ENCODE measurements at regions not wholly inside any gene's neighbourhood (a gene's known extent, or its start where the extent isn't known, plus 50 kb on each side); places are given as distances from the start of the nearest gene placed in this dataset.

DNA sequence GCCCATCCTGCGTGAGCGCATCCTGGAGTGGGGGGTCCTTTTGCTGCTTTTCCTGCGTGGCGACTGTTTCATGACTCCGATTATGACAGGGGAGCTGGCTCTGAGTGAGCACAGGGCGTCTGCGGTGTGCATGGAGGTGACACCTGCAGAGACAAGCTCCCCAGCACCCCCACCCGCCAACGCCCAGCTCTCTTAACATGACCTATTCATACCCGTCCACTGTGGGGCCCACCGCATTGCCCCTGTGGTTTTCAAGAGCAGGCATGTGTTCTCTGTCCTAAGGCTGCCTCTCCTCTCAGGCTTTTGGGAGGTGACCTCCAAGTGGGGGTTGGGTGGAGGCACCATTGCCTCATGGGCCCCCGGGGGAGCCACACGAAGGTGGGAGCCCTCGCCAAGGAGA, 500.7 kb downstream of the TCERG1L start:
- DNase-seq: no peak
- intact Hi-C loops (cut with DNase I): no loop called here

GRCh38 chr10:130812381-130813148, 499.0 kb downstream of the TCERG1L start:
- intact Hi-C loops (cut with DNase I): no loop called here
- DNase-seq: no peak

- peak in 1 of 42 donors; percentile 20 for DNase-seq
- intact Hi-C loops (cut with DNase I): no loop called here
Observed at GRCh38 chr10:130814610-130815009, 496.9 kb downstream of the TCERG1L start.

DNA sequence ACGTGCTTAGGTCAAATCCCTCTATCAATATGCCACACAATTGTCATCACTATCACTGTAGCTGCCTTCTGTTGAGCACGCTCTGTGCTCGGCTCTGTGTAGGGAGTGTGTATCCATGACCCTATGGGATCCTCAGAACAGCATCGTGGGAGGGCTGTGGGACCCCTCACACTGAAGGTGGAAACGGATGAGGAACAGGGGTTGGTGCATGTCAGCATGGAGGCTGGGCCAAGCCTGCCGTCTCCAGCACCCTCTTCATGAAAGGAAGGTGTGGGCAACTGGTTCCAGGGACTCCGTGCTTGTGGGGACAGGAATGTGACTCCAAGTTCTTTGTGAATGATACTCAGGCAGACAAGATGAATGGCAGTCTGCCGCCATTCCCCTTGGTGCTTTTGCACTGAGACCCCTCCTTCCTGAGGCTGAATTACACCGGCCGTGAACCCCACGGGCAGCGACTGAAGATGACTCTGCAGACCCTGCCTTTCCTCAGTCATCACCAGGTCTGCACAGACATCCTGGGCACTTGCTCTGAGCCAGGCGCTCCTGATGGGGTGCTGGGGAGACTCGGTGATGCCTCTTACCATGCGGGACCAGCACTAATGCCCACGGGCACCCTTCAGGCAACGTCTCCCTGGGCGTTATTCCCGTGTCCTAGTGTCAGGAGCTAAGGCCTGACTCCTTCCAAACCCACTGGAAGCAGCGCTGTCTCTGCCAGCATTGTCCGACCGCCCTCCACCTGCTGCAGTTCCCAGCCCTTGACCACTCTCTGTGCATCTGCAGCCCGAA, 495.2 kb downstream of the TCERG1L start:
- intact Hi-C loops (cut with DNase I): no loop called here
- DNase-seq: no peak

GRCh38 chr10:130817046-130817624, 494.4 kb downstream of the TCERG1L start:
- intact Hi-C loops (cut with DNase I): no loop called here

DNA sequence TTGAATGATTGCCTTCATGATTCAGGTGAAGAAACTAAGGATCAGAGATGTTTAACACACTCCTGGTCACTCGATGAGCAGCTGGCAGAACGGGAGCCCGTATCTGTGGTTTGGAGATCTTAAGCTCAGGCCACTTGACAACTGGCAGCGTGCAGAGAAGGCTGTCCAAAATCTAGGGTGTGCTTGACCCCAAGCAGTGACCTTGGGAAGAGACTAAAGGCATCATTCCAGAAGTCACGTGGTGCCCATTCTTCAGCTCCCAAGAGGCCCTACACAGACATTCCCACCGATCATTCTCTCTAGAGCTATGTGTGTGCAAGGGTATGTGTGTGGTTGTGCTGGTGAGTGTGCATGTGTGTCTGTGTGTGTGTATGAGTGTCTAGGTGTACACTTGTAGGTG, 493.8 kb downstream of the TCERG1L start:
- no peak for DNase-seq
- intact Hi-C loops (cut with DNase I): no loop called here

More at GRCh38 chr10:130817046-130817624, 494.4 kb downstream of the TCERG1L start:
- peak in 3 of 42 donors; percentile 5 to 12 (median 5) for DNase-seq

DNA sequence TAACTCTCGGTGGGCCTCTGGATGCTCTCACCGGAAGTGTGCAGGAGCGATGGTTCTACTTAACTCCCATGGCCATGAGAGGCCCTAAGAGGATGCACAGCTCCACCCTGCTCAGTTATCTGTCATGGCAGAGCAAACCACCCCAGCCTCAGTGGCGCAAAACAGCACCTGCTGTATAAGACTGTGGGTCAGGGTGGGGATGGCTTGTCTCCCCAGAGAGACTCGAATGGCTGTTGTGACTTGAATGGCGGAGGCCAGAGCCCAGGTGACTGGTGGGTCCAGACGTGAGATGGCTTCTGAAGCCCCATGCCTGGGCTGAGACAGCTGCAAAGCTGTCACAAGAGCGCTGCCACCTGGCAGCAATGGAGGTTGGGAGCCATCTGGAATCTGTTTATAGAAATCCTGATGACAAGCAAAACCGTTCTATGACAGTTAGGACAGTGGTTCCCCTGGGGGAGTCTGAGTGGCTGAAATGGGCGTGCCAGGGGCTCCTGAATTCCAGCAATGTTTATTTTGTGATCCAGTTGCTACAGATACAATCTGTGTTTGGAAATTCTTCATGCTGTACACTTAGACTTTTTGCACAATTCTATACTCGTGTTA, 490.5 kb downstream of the TCERG1L start:
- intact Hi-C loops (cut with DNase I): no loop called here
- peak in 1 of 42 donors; percentile 27 for DNase-seq

- DNase-seq: no peak
- intact Hi-C loops (cut with DNase I): no loop called here
Observed at GRCh38 chr10:130824230-130825014, 487.1 kb downstream of the TCERG1L start.

DNA sequence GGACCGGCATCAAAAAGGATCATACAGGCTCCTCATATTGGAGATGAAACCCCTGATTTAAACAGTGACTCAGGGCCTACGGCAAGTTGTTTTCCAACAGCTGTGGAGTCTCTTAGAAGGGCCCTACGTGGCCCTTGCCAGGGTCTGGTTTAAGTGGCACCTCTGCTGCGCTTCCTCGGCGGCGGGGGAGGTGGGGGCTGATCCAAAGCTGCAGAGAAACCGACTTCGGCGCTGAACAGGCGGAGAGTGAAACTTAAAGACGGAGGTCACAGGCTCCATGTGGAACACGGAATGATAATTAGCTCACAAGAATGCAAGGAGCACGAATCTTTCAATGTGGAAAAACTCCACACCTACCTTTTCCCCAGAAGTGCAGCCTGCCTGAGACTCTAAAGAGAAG, 477.9 kb downstream of the TCERG1L start:
- DNase-seq: peak in 35 of 42 donors; percentile 6 to 76 (median 41)
- intact Hi-C loops (cut with DNase I): no loop called here

GRCh38 chr10:130834170-130834569, 477.4 kb downstream of the TCERG1L start:
- intact Hi-C loops (cut with DNase I): no loop called here
- DNase-seq: no peak

- intact Hi-C loops (cut with DNase I): no loop called here
- no peak for DNase-seq
Observed at GRCh38 chr10:130834573-130834972, 476.9 kb downstream of the TCERG1L start.

GRCh38 chr10:130835068-130835467, 476.5 kb downstream of the TCERG1L start:
- intact Hi-C loops (cut with DNase I): no loop called here
- DNase-seq: no peak

- DNase-seq: no peak
- intact Hi-C loops (cut with DNase I): no loop called here
Observed at GRCh38 chr10:130836344-130836743, 475.2 kb downstream of the TCERG1L start.

- intact Hi-C loops (cut with DNase I): no loop called here
- peak in 1 of 42 donors; percentile 12 for DNase-seq
Observed at GRCh38 chr10:130843051-130843653, 468.4 kb downstream of the TCERG1L start.

DNA sequence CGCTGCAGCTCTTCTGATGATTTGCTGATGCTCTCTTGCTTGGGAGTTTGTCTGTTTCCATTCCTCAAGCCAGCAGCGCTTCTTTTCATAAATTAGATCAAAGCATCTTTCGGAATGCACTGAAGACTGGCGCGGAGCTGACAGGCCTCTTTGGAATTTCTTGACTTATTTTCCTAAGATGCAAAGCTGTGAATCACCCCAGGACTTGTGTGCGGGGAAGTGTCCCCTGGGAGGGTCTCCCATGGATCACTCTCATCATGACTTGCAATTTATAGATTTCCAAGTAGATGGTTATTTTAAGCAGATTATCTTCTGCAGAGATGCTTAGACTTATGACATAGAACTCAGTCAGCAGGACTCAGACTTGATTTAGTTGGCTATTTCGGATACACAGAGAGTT, 467.2 kb downstream of the TCERG1L start:
- intact Hi-C loops (cut with DNase I): no loop called here
- DNase-seq: peak in 1 of 42 donors; percentile 13

GRCh38 chr10:130847170-130847569, 464.4 kb downstream of the TCERG1L start:
- intact Hi-C loops (cut with DNase I): no loop called here
- no peak for DNase-seq

GRCh38 chr10:130848855-130849254, 462.7 kb downstream of the TCERG1L start:
- DNase-seq: no peak
- intact Hi-C loops (cut with DNase I): no loop called here

DNA sequence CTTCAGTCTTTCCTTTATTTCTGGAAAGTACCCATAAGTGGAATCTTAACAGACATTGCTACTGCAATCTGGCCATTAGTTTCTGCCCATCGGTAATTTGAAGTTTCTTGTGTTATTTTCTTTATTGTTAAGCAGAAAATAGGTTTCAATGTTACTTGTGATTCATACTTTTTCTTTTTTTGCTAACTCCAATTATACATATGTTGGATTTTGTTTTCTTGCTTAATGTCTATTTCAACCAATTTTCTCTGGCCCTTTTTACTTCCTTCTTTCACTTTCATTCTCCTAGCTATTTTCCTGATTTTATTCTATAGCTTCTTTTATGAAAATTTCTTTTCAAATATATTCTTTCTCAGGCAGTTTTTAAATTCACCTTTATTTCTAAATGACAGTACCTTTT, 457.4 kb downstream of the TCERG1L start:
- DNase-seq: no peak
- intact Hi-C loops (cut with DNase I): no loop called here

Data from head of caudate nucleus (tissue), 42 donors.